ENCODE measurements at regions not wholly inside any gene's neighbourhood (a gene's known extent, or its start where the extent isn't known, plus 50 kb on each side); places are given as distances from the start of the nearest gene placed in this dataset.
A peak's percentile ranks its signal among the peaks of the same experiment; 100 is the strongest.

- no peak for DNase-seq (ENCODE audit: extremely low spot score)
- POLR2A ChIA-PET: no interaction called here
- TF ChIP-seq CTCF (IDR thresholded peaks at IDR 0.05; ENCODE audit: control extremely low read depth, extremely low read depth, low read depth, missing control alignments): no peak
- CTCF ChIA-PET: no interaction called here
Measured at GRCh38 chr10:28971764-28972163, 294.4 kb downstream of the BAMBI start.

- POLR2A ChIA-PET: no interaction called here
- TF ChIP-seq CTCF (IDR thresholded peaks at IDR 0.05; ENCODE audit: control extremely low read depth, extremely low read depth, low read depth, missing control alignments): no peak
- DNase-seq (ENCODE audit: extremely low spot score): no peak
- CTCF ChIA-PET: no interaction called here
Measured at GRCh38 chr10:28973309-28973972, 296.1 kb downstream of the BAMBI start.

- POLR2A ChIA-PET: no interaction called here
Measured at GRCh38 chr10:28975891-28976531, 298.7 kb downstream of the BAMBI start.

GRCh38 chr10:28977518-28977917, 300.2 kb downstream of the BAMBI start:
- POLR2A ChIA-PET: no interaction called here
- no peak for DNase-seq (ENCODE audit: extremely low spot score)
- CTCF ChIA-PET: no interaction called here
- no peak for TF ChIP-seq CTCF (IDR thresholded peaks at IDR 0.05; ENCODE audit: control extremely low read depth, extremely low read depth, low read depth, missing control alignments)

More at GRCh38 chr10:28975891-28976531, 298.7 kb downstream of the BAMBI start:
- no peak for DNase-seq (ENCODE audit: extremely low spot score)
- no peak for TF ChIP-seq CTCF (IDR thresholded peaks at IDR 0.05; ENCODE audit: control extremely low read depth, extremely low read depth, low read depth, missing control alignments)
- CTCF ChIA-PET: no interaction called here

GRCh38 chr10:28980264-28980663, 302.9 kb downstream of the BAMBI start:
- no peak for TF ChIP-seq CTCF (IDR thresholded peaks at IDR 0.05; ENCODE audit: control extremely low read depth, extremely low read depth, low read depth, missing control alignments)
- POLR2A ChIA-PET: no interaction called here
- DNase-seq (ENCODE audit: extremely low spot score): no peak

GRCh38 chr10:28981007-28981406, 303.7 kb downstream of the BAMBI start:
- peak; percentile 25 for DNase-seq (ENCODE audit: extremely low spot score)
- ChIA-PET CTCF (no interaction called here), POLR2A (no interaction called here)
- TF ChIP-seq CTCF (IDR thresholded peaks at IDR 0.05; ENCODE audit: control extremely low read depth, extremely low read depth, low read depth, missing control alignments): no peak

More at GRCh38 chr10:28980264-28980663, 302.9 kb downstream of the BAMBI start:
- CTCF ChIA-PET: no interaction called here

All from GM10248 (cell line).